Calu3 (cell line): ENCODE measurements at regions not wholly inside any gene's neighbourhood (a gene's known extent, or its start where the extent isn't known, plus 50 kb on each side); places are given as distances from the start of the nearest gene placed in this dataset.

Source experiments
- BruUV-seq: library from RNA; stranded (reverse); fragments of 400-500 nt; replicated peaks from 2 replicates; lab custom pipeline; 2021; lab: Mats Ljungman, UMichigan
- CTCF ChIA-PET: fragments of 300-600 bp; sonication (Branson Sonifier 250); formaldehyde crosslinking; loops from one replicate; lab custom pipeline; 2022; ENCODE audit warnings: antibody characterized with exemption; lab: Charles Lee
- DNase-seq: peaks from one replicate; pipeline ENCODE4 v3.0.0; 2022
- H3K27ac Mint-ChIP-seq: one replicate; pipeline ENCODE4 v1.8.0; 2022; ENCODE audit warnings: mixed read lengths; ENCODE audit not compliant: unreplicated experiment
- H3K27me3 Mint-ChIP-seq: one replicate; pipeline ENCODE4 v1.8.0; 2022; ENCODE audit warnings: mixed read lengths; ENCODE audit not compliant: unreplicated experiment
- H3K36me3 Mint-ChIP-seq: one replicate; pipeline ENCODE4 v1.8.0; 2022; ENCODE audit warnings: mild to moderate bottlenecking, moderate library complexity, mixed read lengths; ENCODE audit not compliant: insufficient read depth, unreplicated experiment
- H3K4me1 Mint-ChIP-seq: one replicate; pipeline ENCODE4 v1.8.0; 2022; ENCODE audit warnings: mild to moderate bottlenecking, low read depth, mixed read lengths; ENCODE audit not compliant: unreplicated experiment
- H3K4me3 Mint-ChIP-seq: one replicate; pipeline ENCODE4 v1.8.0; 2022; ENCODE audit warnings: mild to moderate bottlenecking, low read depth, moderate library complexity, mixed read lengths; ENCODE audit not compliant: unreplicated experiment
- H3K9me3 Mint-ChIP-seq: one replicate; pipeline ENCODE4 v1.8.0; 2022; ENCODE audit warnings: low read depth, mixed read lengths; ENCODE audit not compliant: unreplicated experiment
- intact Hi-C: fragments of 100-400 bp; cut with micrococcal nuclease; formaldehyde crosslinking; loops from one replicate; pipeline ENCODE4 v1.10.0; 2022; ENCODE audit not compliant: unreplicated experiment
- TF ChIP-seq, protein P1 (sequence below): fragments of 200-600 bp; IDR thresholded peaks from one replicate; pipeline ENCODE4 v1.8.0; 2022; ENCODE audit warnings: antibody characterized with exemption; ENCODE audit not compliant: unreplicated experiment

- H3K4me1 Mint-ChIP-seq = no peaks in the 10 kb centered on the region
- peaks cover 12% of the 10 kb centered on the region for H3K9me3 Mint-ChIP-seq
- H3K4me3 Mint-ChIP-seq = no peak overlapping the region
- no peaks in the 10 kb centered on the region for H3K27me3 Mint-ChIP-seq
- H3K36me3 Mint-ChIP-seq = no peaks in the 10 kb centered on the region
- no peak for DNase-seq
- no peak overlapping the region for H3K27ac Mint-ChIP-seq
- TF ChIP-seq, protein P1, sequence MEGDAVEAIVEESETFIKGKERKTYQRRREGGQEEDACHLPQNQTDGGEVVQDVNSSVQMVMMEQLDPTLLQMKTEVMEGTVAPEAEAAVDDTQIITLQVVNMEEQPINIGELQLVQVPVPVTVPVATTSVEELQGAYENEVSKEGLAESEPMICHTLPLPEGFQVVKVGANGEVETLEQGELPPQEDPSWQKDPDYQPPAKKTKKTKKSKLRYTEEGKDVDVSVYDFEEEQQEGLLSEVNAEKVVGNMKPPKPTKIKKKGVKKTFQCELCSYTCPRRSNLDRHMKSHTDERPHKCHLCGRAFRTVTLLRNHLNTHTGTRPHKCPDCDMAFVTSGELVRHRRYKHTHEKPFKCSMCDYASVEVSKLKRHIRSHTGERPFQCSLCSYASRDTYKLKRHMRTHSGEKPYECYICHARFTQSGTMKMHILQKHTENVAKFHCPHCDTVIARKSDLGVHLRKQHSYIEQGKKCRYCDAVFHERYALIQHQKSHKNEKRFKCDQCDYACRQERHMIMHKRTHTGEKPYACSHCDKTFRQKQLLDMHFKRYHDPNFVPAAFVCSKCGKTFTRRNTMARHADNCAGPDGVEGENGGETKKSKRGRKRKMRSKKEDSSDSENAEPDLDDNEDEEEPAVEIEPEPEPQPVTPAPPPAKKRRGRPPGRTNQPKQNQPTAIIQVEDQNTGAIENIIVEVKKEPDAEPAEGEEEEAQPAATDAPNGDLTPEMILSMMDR = no peak
- CTCF ChIA-PET = no interaction called here
- no TSS peak for BruUV-seq
- intact Hi-C loops = no loop called here
Measured at GRCh38 chr14:61872452-61872851, 110.2 kb downstream of the SNAPC1 start.

GRCh38 chr14:61875483-61875882, 113.3 kb downstream of the SNAPC1 start:
- Mint-ChIP-seq H3K9me3 (peaks cover 7% of the 10 kb centered on the region), H3K4me3 (no peak overlapping the region), H3K27ac (no peak overlapping the region), H3K36me3 (no peaks in the 10 kb centered on the region), H3K4me1 (no peaks in the 10 kb centered on the region), H3K27me3 (peaks cover 17% of the 10 kb centered on the region)
- TF ChIP-seq, protein P1 = no peak
- CTCF ChIA-PET = no interaction called here
- intact Hi-C loops = no loop called here
- BruUV-seq = no TSS peak
- no peak for DNase-seq

- Mint-ChIP-seq H3K36me3 (no peaks in the 10 kb centered on the region), H3K4me1 (no peaks in the 10 kb centered on the region), H3K27me3 (peaks cover 27% of the 10 kb centered on the region), H3K9me3 (no peaks in the 10 kb centered on the region), H3K27ac (no peak overlapping the region), H3K4me3 (no peak overlapping the region)
- no peak for DNase-seq
- no TSS peak for BruUV-seq
- CTCF ChIA-PET = no interaction called here
- intact Hi-C loops = no loop called here
- TF ChIP-seq, protein P1 = no peak
Measured at GRCh38 chr14:61876362-61877034, 114.3 kb downstream of the SNAPC1 start.

DNA sequence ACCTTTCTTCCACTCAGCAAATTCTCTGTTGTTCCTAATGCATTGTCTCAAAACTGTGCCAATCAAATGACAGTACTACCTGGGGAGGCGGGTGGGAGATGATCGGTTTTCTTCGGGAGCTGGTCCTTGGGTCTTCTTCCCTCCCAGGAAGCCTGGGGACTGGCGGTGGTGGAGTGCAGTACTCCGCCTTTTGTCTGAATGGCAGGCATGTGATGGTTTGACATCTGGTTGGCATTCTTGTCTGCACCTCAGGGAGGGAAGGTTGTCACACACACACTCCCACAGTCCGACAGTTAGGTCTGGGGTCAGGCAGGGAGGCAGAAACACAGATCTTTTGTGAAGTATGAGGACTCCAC, 114.8 kb downstream of the SNAPC1 start:
- H3K27me3 Mint-ChIP-seq = peaks cover 31% of the 10 kb centered on the region
- no peak overlapping the region for H3K4me3 Mint-ChIP-seq

More for the DNA sequence above, 114.8 kb downstream of the SNAPC1 start:
- CTCF ChIA-PET = no interaction called here
- Mint-ChIP-seq H3K27ac (no peak overlapping the region), H3K4me1 (no peaks in the 10 kb centered on the region), H3K9me3 (no peaks in the 10 kb centered on the region), H3K36me3 (no peaks in the 10 kb centered on the region)
- TF ChIP-seq, protein P1 = no peak
- intact Hi-C loops = no loop called here
- BruUV-seq = no TSS peak
- DNase-seq = no peak
